Activated B cell treated with CpG ODN at 0.5 μM for 24 hours (primary cell): ENCODE measurements at regions not wholly inside any gene's neighbourhood (a gene's known extent, or its start where the extent isn't known, plus 50 kb on each side); places are given as distances from the start of the nearest gene placed in this dataset.
A peak's percentile ranks its signal among the peaks of the same experiment; 100 is the strongest.

Experiments
- ATAC-seq: fragments of 200-7000 bp; cut with Tn5 transposase; one replicate; pipeline ENCODE4 v1.10.0; 2021; ENCODE audit warnings: low read depth, mild to moderate bottlenecking, moderate library complexity
- CTCF ChIA-PET: fragments of 350-600 bp; sonication (Branson Sonifier 250); formaldehyde crosslinking; loops from one replicate; lab custom pipeline; 2021; ENCODE audit warnings: antibody characterized with exemption; lab: Charles Lee
- POLR2A ChIA-PET: fragments of 350-600 bp; sonication (Branson Sonifier 250); formaldehyde crosslinking; loops from one replicate; lab custom pipeline; 2021; ENCODE audit warnings: antibody characterized with exemption; lab: Charles Lee
- DNase-seq: peaks from one replicate; pipeline ENCODE4 v3.0.0; 2022
- H3K27ac Mint-ChIP-seq: one replicate; pipeline ENCODE4 v1.8.0; 2020; ENCODE audit warnings: mixed read lengths
- H3K27me3 Mint-ChIP-seq: one replicate; pipeline ENCODE4 v1.8.0; 2021; ENCODE audit warnings: mixed read lengths
- H3K36me3 Mint-ChIP-seq: one replicate; pipeline ENCODE4 v1.8.0; 2021; ENCODE audit warnings: low read depth, mixed read lengths
- H3K4me1 Mint-ChIP-seq: one replicate; pipeline ENCODE4 v1.8.0; 2021; ENCODE audit warnings: mixed read lengths
- H3K4me3 Mint-ChIP-seq: one replicate; pipeline ENCODE4 v1.8.0; 2020; ENCODE audit warnings: mild to moderate bottlenecking, mixed read lengths
- H3K9me3 Mint-ChIP-seq: one replicate; pipeline ENCODE4 v1.8.0; 2020; ENCODE audit warnings: mixed read lengths
- CTCF ChIP-seq: fragments of 200-600 bp; IDR thresholded peaks from one replicate; pipeline ENCODE4 v1.8.0; 2022; ENCODE audit warnings: antibody characterized with exemption, mild to moderate bottlenecking
- intact Hi-C: fragments of 100-400 bp; cut with micrococcal nuclease; formaldehyde crosslinking; loops from one replicate; pipeline ENCODE4 v1.15.1; 2024

- no peaks in the 10 kb centered on the region for H3K36me3 Mint-ChIP-seq
- H3K4me3 Mint-ChIP-seq = no peak overlapping the region
- no peak for TF ChIP-seq CTCF
- CTCF ChIA-PET = no interaction called here
- ATAC-seq (no peak), DNase-seq (no peak)
- intact Hi-C loops = no loop called here
- H3K4me1 Mint-ChIP-seq = peaks cover 36% of the 10 kb centered on the region
- POLR2A ChIA-PET = no interaction called here
- no peak overlapping the region for H3K27ac Mint-ChIP-seq
- no peaks in the 10 kb centered on the region for H3K27me3 Mint-ChIP-seq
- H3K9me3 Mint-ChIP-seq = no peaks in the 10 kb centered on the region
Observed at GRCh38 chr2:42957109-42957860, 164.9 kb upstream of the HAAO start.

GRCh38 chr2:42954227-42954962 is 162.0 kb upstream of the HAAO start:
- ChIA-PET POLR2A (no interaction called here), CTCF (no interaction called here)
- Mint-ChIP-seq H3K36me3 (no peaks in the 10 kb centered on the region), H3K27ac (no peak overlapping the region), H3K9me3 (no peaks in the 10 kb centered on the region), H3K4me1 (peaks cover 47% of the 10 kb centered on the region), H3K4me3 (no peak overlapping the region), H3K27me3 (no peaks in the 10 kb centered on the region)
- ATAC-seq (no peak), DNase-seq (no peak)
- intact Hi-C loops = no loop called here
- no peak for TF ChIP-seq CTCF

GRCh38 chr2:42953216-42953615 is 160.8 kb upstream of the HAAO start:
- POLR2A ChIA-PET = no interaction called here
- Mint-ChIP-seq H3K4me3 (no peak overlapping the region), H3K36me3 (no peaks in the 10 kb centered on the region), H3K9me3 (no peaks in the 10 kb centered on the region), H3K4me1 (peaks cover 59% of the 10 kb centered on the region), H3K27ac (no peak overlapping the region), H3K27me3 (no peaks in the 10 kb centered on the region)
- intact Hi-C loops = no loop called here
- CTCF ChIA-PET = no interaction called here
- DNase-seq (no peak), ATAC-seq (no peak)
- TF ChIP-seq CTCF = no peak

- POLR2A ChIA-PET = interaction anchor here (0.6 kb wide), 1 partner anchor 99 kb away, joined by 6 read pairs; no protein-coding TSS in a partner anchor
- Mint-ChIP-seq H3K4me3 (no peak overlapping the region), H3K27ac (peak overlapping the region; percentile 11), H3K4me1 (peaks cover 72% of the 10 kb centered on the region), H3K9me3 (no peaks in the 10 kb centered on the region), H3K36me3 (no peaks in the 10 kb centered on the region), H3K27me3 (no peaks in the 10 kb centered on the region)
- DNase-seq (no peak), ATAC-seq (no peak)
- intact Hi-C loops = no loop called here
- no peak for TF ChIP-seq CTCF
- CTCF ChIA-PET = interaction anchor here (1.0 kb wide), 1 partner anchor 625 kb away, joined by 3 read pairs; no protein-coding TSS in a partner anchor
Observed at GRCh38 chr2:42951263-42951938, 159.0 kb upstream of the HAAO start.

- Mint-ChIP-seq H3K9me3 (no peaks in the 10 kb centered on the region), H3K4me1 (peaks cover 66% of the 10 kb centered on the region), H3K36me3 (no peaks in the 10 kb centered on the region), H3K27ac (peak overlapping the region; percentile 83), H3K27me3 (no peaks in the 10 kb centered on the region), H3K4me3 (peak overlapping the region; percentile 15)
- intact Hi-C loops = loop anchor here (1.0 to 5.0 kb wide), 3 partner anchors 26 to 182 kb away; no protein-coding TSS in a partner anchor
- TF ChIP-seq CTCF = no peak
- ATAC-seq (peak; percentile 84), DNase-seq (no peak)
- ChIA-PET CTCF (interaction anchor here (1.5 to 4.8 kb wide), 2 partner anchors 279 to 535 kb away, joined by 6 to 58 read pairs; partner anchors contain the start of gene ZFP36L2), POLR2A (interaction anchor here (1.5 kb wide), 1 partner anchor 280 kb away, joined by 4 read pairs; no protein-coding TSS in a partner anchor)
Observed at GRCh38 chr2:42949125-42949524, 156.7 kb upstream of the HAAO start.
